HG03342 (cell line): ENCODE measurements at regions not wholly inside any gene's neighbourhood (a gene's known extent, or its start where the extent isn't known, plus 50 kb on each side); places are given as distances from the start of the nearest gene placed in this dataset.

ENCODE experiments used
- ATAC-seq: cut with Tn5 transposase; IDR thresholded peaks from one replicate; pipeline ENCODE4 v1.9.1; 2021; ENCODE audit warnings: mild to moderate bottlenecking, moderate library complexity; ENCODE audit not compliant: unreplicated experiment

- no peak for ATAC-seq
These were observed 599.1 kb upstream of the PRMT6 start for GRCh38 chr1:106457368-106457767.

GRCh38 chr1:106458866-106459265 is 597.6 kb upstream of the PRMT6 start:
- ATAC-seq: no peak

GRCh38 chr1:106459418-106459817 is 597.1 kb upstream of the PRMT6 start:
- ATAC-seq: no peak

- no peak for ATAC-seq
These were observed 590.8 kb upstream of the PRMT6 start for GRCh38 chr1:106465666-106466065.

- ATAC-seq: no peak
These were observed 575.8 kb upstream of the PRMT6 start for GRCh38 chr1:106480629-106481028.

- ATAC-seq: no peak
These were observed 563.6 kb upstream of the PRMT6 start for GRCh38 chr1:106492880-106493279.

- ATAC-seq: no peak
These were observed 561.8 kb upstream of the PRMT6 start for GRCh38 chr1:106494646-106495045.

- no peak for ATAC-seq
These were observed 558.2 kb upstream of the PRMT6 start for GRCh38 chr1:106498238-106498637.

GRCh38 chr1:106502659-106503058 is 553.8 kb upstream of the PRMT6 start:
- no peak for ATAC-seq

GRCh38 chr1:106515375-106515774 is 541.1 kb upstream of the PRMT6 start:
- ATAC-seq: no peak

- ATAC-seq: no peak
These were observed 539.2 kb upstream of the PRMT6 start for GRCh38 chr1:106517224-106517623.

- no peak for ATAC-seq
These were observed 533.0 kb upstream of the PRMT6 start for GRCh38 chr1:106523497-106523896.

- no peak for ATAC-seq
These were observed 531.8 kb upstream of the PRMT6 start for GRCh38 chr1:106524631-106525030.

- ATAC-seq: no peak
These were observed 529.8 kb upstream of the PRMT6 start for GRCh38 chr1:106526650-106527049.

GRCh38 chr1:106534612-106535011 is 521.9 kb upstream of the PRMT6 start:
- ATAC-seq: no peak

- no peak for ATAC-seq
These were observed 519.7 kb upstream of the PRMT6 start for GRCh38 chr1:106536741-106537140.

- ATAC-seq: no peak
These were observed 507.7 kb upstream of the PRMT6 start for GRCh38 chr1:106548726-106549125.

- ATAC-seq: no peak
These were observed 502.2 kb upstream of the PRMT6 start for GRCh38 chr1:106554294-106554693.

- ATAC-seq: no peak
These were observed 500.9 kb upstream of the PRMT6 start for GRCh38 chr1:106555571-106555970.

- no peak for ATAC-seq
These were observed 492.3 kb upstream of the PRMT6 start for GRCh38 chr1:106564192-106564591.

GRCh38 chr1:106568201-106568974 is 488.1 kb upstream of the PRMT6 start:
- no peak for ATAC-seq

GRCh38 chr1:106571109-106571508 is 485.4 kb upstream of the PRMT6 start:
- no peak for ATAC-seq

GRCh38 chr1:106584107-106584506 is 472.4 kb upstream of the PRMT6 start:
- no peak for ATAC-seq
